GM18508 (cell line): ENCODE measurements at regions not wholly inside any gene's neighbourhood (a gene's known extent, or its start where the extent isn't known, plus 50 kb on each side); places are given as distances from the start of the nearest gene placed in this dataset.
"Not testable (repeated sequence)": the region's sequence is repeated elsewhere in the genome, so short reads cannot be mapped to it uniquely, and the experiment has no call there.

Source experiments
- ATAC-seq: cut with Tn5 transposase; IDR thresholded peaks from one replicate; pipeline ENCODE4 v1.9.1; 2021; ENCODE audit warnings: moderate number of reproducible peaks; ENCODE audit not compliant: insufficient read depth, unreplicated experiment

- no peak for ATAC-seq
These were observed 502.6 kb upstream of the AUTS2 start for GRCh38 chr7:69095649-69096048.

DNA sequence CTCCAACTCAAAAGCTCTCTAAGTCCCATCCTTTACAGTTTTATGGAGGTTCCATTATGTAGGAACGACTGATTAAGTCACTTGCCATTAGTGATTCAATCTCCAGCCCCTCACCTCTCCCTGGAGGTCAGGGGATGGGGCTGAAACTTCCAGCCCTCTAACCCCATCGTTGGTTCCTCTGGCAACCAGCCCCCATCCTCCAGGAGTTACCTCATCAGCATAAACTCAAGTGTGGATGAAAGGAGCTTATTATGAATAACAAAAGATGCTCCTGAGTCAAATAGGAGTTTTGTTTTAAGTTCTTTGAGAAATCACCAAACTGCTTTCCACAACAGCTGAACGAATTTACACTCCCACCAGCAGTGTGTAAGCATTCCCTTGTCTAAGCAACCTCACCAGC lies 494.3 kb upstream of the AUTS2 start:
- ATAC-seq, result no peak

DNA sequence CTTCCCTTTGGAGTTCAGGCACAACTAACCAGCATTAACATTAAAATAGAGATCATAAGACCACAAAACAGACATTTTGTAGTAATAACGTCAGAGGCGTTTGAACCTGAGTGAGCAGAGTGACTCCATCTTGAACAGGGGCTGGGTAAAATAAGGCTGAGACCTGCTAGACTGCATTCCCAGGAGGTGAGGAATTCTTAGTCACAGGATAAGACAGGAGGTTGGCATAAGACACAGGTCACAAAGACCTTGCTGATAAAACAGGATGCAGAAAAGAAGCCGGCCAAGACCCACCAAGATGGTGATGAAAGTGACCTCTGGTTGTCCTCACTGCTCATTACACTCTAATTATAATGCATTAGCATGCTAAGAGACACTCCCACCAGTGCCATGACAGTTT lies 493.2 kb upstream of the AUTS2 start:
- no peak for ATAC-seq

DNA sequence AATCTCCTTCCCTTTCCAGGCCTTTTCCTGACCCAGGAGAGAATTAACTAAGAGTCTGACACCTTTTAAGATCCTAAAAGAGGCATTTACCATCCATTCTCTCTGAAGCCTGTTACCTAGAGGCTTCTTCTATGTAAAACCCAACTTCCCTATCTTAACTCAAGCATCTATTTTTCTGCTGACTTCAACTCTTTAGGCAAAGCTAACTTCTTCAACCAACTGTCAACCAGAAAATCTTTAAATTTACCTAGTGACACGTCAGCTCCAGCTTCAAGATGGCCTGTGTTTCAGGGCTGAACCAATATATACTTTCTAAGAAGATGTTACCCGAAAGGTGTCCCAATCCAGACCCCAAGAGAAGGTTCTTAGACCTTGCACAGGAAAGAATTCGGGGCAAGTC lies 492.3 kb upstream of the AUTS2 start:
- ATAC-seq, result no peak

DNA sequence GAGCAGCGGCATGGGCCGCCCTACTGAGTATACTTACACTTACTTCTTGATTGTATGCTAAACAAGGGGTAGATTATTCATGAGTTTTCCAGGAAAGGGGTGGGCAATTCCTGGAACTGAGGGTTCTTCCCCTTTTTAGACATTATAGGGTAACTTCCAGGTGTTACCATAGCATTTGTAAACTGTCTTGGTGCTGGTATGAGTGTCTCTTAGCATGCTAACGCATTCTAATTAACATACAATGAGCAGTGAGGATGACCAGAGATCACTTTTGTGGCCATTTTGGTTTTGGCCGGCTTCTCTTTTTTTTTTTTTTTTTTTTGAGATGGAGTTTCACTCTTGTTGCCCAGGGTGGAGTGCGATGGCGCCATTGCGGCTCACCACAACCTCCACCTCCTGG lies 491.8 kb upstream of the AUTS2 start:
- ATAC-seq, result not testable (repeated sequence)

GRCh38 chr7:69106946-69107345 lies 491.3 kb upstream of the AUTS2 start:
- ATAC-seq, result not testable (repeated sequence)

DNA sequence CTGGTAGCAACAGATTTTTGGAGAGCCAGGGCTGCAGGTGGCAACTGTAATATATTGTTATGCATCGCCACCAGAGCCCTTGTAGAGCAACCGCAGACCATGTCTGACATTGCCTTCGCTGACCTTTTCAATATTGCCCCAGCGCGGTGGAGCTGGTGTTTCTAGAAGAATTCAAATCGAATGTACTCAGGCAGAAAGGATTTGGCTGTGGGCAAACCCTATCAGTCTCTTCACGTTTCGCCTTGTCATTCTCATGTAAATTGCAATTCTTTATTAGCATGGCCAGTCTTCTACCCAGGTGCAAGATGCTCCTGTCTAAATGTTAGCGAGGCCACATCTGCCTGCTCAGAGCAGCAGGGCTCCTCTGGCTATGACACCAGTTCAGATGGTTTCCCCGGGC lies 490.2 kb upstream of the AUTS2 start:
- ATAC-seq, result no peak

- no peak for ATAC-seq
These were observed 489.0 kb upstream of the AUTS2 start for GRCh38 chr7:69109246-69109645.

DNA sequence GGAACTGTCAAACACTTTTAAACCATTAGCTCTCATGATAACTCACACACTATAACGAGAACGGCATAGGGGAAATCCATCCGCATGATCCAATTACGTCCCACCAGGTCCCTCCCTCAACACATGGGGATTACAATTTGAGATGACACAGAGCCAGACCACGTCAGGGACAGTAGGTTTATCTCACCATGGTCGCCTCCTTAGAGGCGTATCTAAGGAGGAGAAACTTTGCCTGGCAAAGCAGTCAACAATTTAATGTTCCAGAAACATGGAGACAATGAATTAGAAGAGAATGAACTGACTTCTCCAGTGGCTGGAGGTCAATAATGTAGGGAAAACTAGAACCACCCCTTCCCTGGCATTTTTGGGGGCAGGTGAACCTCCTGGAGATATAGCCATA lies 488.4 kb upstream of the AUTS2 start:
- ATAC-seq, result no peak

- no peak for ATAC-seq
These were observed 487.7 kb upstream of the AUTS2 start for GRCh38 chr7:69110450-69111050.

GRCh38 chr7:69114374-69114773 lies 483.9 kb upstream of the AUTS2 start:
- ATAC-seq, result no peak

- ATAC-seq, result no peak
These were observed 482.5 kb upstream of the AUTS2 start for GRCh38 chr7:69115788-69116187.

DNA sequence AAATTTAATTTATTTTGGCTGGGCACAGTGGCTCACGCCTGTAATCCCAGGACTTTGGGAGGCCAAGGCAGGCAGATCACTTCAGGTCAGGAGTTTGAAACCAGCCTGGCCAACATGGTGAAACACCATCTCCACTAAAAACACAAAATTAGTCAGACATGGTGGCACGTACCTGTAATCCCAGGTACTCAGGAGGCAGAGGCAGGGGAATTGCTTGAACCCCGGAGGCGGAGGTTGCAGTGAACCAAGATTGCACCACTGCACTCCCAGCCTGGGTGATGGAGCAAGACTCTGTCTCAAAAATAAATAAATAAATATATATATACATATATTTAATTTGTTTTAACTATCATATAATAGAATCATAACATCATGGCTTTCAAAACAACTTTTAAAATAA lies 482.1 kb upstream of the AUTS2 start:
- not testable (repeated sequence) for ATAC-seq

DNA sequence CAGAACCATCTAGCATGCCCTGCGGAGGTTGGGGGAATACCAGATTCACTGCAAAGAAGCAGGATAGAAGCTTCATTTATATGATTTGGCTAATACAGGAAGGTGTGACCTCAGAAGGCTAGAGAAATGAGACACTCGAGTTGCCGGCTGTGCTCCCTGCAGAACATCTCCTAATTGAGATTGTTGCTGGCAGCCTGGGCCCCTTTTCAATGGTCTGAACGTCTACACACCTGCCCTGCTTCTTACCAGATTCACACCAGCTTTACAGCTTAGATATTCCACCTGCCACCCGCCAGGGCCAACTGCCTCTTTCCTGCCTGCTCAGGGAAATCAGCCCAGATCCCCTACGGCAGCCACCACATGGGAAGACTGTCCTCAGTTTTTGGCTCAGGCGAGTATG lies 475.3 kb upstream of the AUTS2 start:
- no peak for ATAC-seq

DNA sequence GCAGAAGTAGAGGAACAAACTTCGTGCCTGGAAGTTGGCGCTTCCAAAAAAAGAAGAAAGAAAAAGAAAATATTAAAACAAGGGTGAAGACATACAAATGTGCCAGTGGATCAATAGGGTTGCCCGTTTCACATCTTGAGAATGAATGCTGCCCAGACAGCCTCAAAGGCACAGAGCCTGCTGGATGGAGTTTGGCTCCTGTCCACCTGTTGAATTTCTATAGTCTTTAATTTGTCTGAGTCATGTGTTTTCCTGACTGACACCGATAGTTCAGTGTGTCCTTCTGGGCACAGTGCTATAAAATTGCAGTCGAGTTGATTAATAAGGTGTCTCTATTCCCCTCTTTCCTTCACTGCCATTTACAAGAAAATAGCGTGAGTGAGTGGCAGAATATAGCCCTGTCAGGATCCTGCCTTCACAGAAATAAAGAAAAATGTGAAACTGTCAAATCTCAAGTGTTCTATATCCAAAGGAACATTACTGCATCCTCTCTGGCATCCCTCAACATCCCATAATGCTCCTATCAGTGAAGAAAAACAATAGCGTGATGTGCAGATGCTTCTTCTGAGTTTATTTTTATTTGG lies 471.3 kb upstream of the AUTS2 start:
- no peak for ATAC-seq

GRCh38 chr7:69129524-69129923 lies 468.8 kb upstream of the AUTS2 start:
- no peak for ATAC-seq

- ATAC-seq, result no peak
These were observed 468.3 kb upstream of the AUTS2 start for GRCh38 chr7:69129951-69130350.

GRCh38 chr7:69130396-69130795 lies 467.9 kb upstream of the AUTS2 start:
- ATAC-seq, result no peak

DNA sequence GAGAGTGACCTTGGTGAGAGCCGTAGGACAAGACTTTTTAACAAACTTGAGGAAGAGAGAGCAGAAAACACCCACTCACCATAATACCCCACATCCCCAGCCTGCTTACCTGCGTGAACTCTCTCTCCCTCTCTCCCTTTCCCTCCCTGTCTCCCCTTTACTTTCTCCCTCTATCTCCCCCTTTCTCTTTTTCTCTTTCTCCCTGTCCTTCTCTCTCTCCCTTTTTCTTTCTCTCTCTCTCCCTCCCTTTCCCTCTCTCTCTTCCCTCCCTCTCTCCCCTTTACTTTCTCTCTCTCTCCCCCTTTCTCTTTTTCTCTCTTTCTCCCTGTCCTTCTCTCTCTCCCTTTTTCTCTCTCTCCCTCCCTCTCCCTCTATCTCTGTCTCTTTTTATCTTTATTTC lies 464.0 kb upstream of the AUTS2 start:
- ATAC-seq, result no peak

DNA sequence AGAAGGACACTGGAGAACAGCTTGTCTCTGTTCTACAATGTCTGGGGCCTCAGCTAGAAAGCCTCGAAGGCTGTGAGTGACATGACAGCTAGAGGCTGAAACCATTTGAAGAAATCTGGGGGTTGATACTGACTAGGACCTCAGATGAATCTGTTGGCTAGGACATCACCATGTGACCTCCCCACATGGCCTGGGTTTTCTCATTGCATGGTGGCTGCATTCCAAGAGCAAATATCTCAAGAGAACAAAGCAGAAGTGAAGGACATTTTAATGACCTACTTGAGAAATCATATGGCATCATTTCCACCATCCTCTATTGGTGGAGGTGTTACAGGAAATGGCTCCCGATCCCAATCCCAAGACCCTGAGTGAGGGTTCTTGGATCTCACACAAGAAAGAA lies 450.6 kb upstream of the AUTS2 start:
- no peak for ATAC-seq

DNA sequence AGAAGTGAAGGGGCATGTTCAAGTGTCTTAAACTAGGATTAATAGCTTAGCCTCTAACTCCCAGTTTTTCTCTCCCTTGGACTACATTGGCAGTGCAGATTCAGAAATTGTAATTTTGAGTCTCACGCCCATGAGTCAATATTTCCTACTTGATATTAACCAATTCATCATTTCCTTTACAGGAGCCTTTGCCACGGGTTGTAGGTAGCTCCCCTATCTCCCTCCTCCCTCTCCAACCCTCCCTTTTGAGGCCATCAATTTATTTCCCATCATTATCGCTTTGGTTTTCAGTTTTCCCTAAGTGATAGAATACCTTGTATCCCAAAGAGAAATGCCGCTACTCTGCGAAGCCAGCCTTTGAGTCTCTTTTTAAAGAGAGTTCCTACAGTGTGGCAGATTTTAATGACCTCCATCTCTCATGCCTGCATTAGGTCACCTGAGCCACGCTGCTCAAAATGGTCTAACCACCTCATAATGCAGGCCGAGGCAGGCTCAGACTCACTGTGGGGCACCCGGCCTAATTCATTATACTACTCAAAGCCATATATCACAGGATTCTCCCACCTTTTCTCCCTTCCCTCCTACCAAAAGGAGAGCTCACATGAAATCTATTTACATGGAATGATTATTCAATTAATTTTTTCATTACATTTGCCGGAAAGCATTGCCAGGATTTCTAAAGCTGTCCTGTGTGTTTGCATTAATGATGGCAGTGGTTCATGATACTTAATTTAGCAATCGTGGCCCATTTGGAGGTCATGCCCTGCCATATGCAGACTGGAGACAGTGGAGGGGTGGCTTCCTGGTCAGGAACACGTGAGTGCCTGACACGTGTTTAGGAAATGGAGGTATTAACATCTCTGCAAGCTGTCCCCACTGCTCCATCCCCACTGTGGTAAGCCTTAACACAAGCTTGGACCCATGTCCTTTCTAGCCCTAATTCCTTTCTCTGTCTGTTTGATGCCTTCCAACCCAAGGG lies 448.2 kb upstream of the AUTS2 start:
- ATAC-seq, result no peak
